Sigmoid colon (tissue), 6 donors: ENCODE measurements at regions not wholly inside any gene's neighbourhood (a gene's known extent, or its start where the extent isn't known, plus 50 kb on each side); places are given as distances from the start of the nearest gene placed in this dataset.

Source experiments
- DNase-seq: peaks from one replicate; pipeline ENCODE4 v3.0.0-alpha.2; 2019
- H3K27ac ChIP-seq, 4 donors: fragments of 200-600 bp; sonication (generic); one replicate each; pipeline ENCODE4 v1.5.1; 2016 to 2019; ENCODE audit warnings: mild to moderate bottlenecking in 1 of 4
- H3K27me3 ChIP-seq, 3 donors: fragments of 200-600 bp; sonication (generic); one replicate each; pipeline ENCODE4 v1.5.1; 2019; ENCODE audit warnings: mild to moderate bottlenecking in 1 of 3
- H3K36me3 ChIP-seq, 4 donors: fragments of 200-600 bp; sonication (generic); one replicate each; pipeline ENCODE4 v1.5.1; 2016 to 2019
- H3K4me1 ChIP-seq, 4 donors: fragments of 200-600 bp; sonication (generic); one replicate each; pipeline ENCODE4 v1.5.1; 2017 to 2019
- H3K4me3 ChIP-seq, 4 donors: fragments of 200-600 bp; sonication (generic); one replicate each; pipeline ENCODE4 v1.5.1; 2017 to 2019; ENCODE audit warnings: mild to moderate bottlenecking in 2 of 4, moderate library complexity in 1 of 4
- H3K9me3 ChIP-seq, 4 donors: fragments of 200-600 bp in 3 of 4; sonication (generic) in 3 of 4; one replicate each; pipeline versions ENCODE4 v1.5.1 to v1.6.1; 2013 to 2019
- CTCF ChIP-seq, 4 experiments: fragments of 450-650 bp in 3 of 4; fragments of 200-600 bp in 1 of 4; IDR thresholded peaks; one replicate each; pipeline ENCODE4 v1.5.1; 2016 to 2019; ENCODE audit warnings: antibody characterized with exemption in 4 of 4, mild to moderate bottlenecking in 3 of 4, moderate library complexity in 2 of 4
- EP300 ChIP-seq, 4 donors: sonication (generic); formaldehyde crosslinking; IDR thresholded peaks; one replicate each; pipeline ENCODE4 v1.6.1; 2017; ENCODE audit warnings: antibody characterized with exemption in 4 of 4
- POLR2A ChIP-seq, 2 donors: fragments of 450-650 bp; IDR thresholded peaks; one replicate each; pipeline ENCODE4 v1.6.1; 2016; ENCODE audit warnings: antibody characterized with exemption in 2 of 2, mild to moderate bottlenecking in 2 of 2, moderate library complexity in 2 of 2
- POLR2AphosphoS5 ChIP-seq, 4 donors: sonication (generic); formaldehyde crosslinking; IDR thresholded peaks; one replicate each; pipeline ENCODE4 v1.6.1; 2017; ENCODE audit warnings: antibody characterized with exemption in 4 of 4
- WGBS, 2 donors: extraction: QIAGEN DNeasy Blood & Tissue Kit; methylation state at CpG; one replicate each; pipeline ENCODE4 v1.1.7; 2013; 5-methylcytosine and 5-hydroxymethylcytosine counted together
- intact Hi-C: fragments of 100-400 bp; cut with DNase I; formaldehyde crosslinking; loops from one replicate; pipeline ENCODE4 v1.15.1; 2023
- donor health status: healthy with polysubstance abuse.
- donor health status: healthy.

DNA sequence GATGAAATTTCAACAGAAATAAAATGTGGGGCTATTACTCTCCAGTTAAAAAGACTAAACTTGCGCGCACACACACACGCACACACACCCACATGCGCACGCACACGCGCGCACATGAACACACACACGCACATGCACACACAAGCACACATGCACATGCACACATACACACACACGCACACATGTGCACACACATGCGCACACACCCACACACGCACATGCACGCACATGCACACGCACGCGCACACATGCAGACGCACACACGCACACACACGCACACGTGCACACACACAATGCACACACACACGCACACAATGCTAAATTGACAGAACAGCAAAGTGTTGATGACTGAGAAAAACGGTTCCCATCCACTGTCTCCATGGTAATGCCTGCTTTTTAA lies 754.1 kb downstream of the CBLN4 start:
- no peak for DNase-seq
- WGBS, 2 donors, result 96 to 97% methylated on average over 22 of the region's 22 CpGs
- no peak for TF ChIP-seq POLR2AphosphoS5 (IDR thresholded peaks at IDR 0.05)
- no peak for TF ChIP-seq POLR2A (IDR thresholded peaks at IDR 0.05)
- no peak for TF ChIP-seq CTCF (IDR thresholded peaks at IDR 0.05)
- no peak for TF ChIP-seq EP300 (IDR thresholded peaks at IDR 0.05)
- H3K9me3 ChIP-seq, result no peaks in the 10 kb centered on the region
- intact Hi-C loops, result no loop called here
- H3K27me3 ChIP-seq, result no peaks in the 10 kb centered on the region
- no peaks in the 10 kb centered on the region for H3K36me3 ChIP-seq
- peaks cover 0 to 30% (median 27%) of the 10 kb centered on the region in 4 donors for H3K4me1 ChIP-seq
- H3K4me3 ChIP-seq, result no peak overlapping the region
- H3K27ac ChIP-seq, result no peak overlapping the region

- H3K9me3 ChIP-seq, result no peaks in the 10 kb centered on the region
- intact Hi-C loops, result no loop called here
- DNase-seq, result no peak
- H3K36me3 ChIP-seq, result no peaks in the 10 kb centered on the region
- TF ChIP-seq EP300 (IDR thresholded peaks at IDR 0.05) (no peak), CTCF (IDR thresholded peaks at IDR 0.05) (no peak)
- no peak overlapping the region for H3K27ac ChIP-seq
- no peaks in the 10 kb centered on the region for H3K4me1 ChIP-seq
- H3K27me3 ChIP-seq, result no peaks in the 10 kb centered on the region
- H3K4me3 ChIP-seq, result no peak overlapping the region
Measured at GRCh38 chr20:55242853-55243252, 762.5 kb downstream of the CBLN4 start.

GRCh38 chr20:55239269-55239668 lies 763.9 kb downstream of the DOK5 start:
- no peaks in the 10 kb centered on the region for H3K9me3 ChIP-seq
- no peak for TF ChIP-seq POLR2A (IDR thresholded peaks at IDR 0.05)
- TF ChIP-seq POLR2AphosphoS5 (IDR thresholded peaks at IDR 0.05), result no peak
- no peak for TF ChIP-seq EP300 (IDR thresholded peaks at IDR 0.05)
- no peak for TF ChIP-seq CTCF (IDR thresholded peaks at IDR 0.05)
- H3K4me1 ChIP-seq, result no peaks in the 10 kb centered on the region
- 39 to 59% methylated on average over 1 of the region's 1 CpG for WGBS, 2 donors
- intact Hi-C loops, result no loop called here
- no peaks in the 10 kb centered on the region for H3K36me3 ChIP-seq
- no peak for DNase-seq
- H3K27ac ChIP-seq, result no peak overlapping the region
- no peaks in the 10 kb centered on the region for H3K27me3 ChIP-seq
- H3K4me3 ChIP-seq, result no peak overlapping the region

DNA sequence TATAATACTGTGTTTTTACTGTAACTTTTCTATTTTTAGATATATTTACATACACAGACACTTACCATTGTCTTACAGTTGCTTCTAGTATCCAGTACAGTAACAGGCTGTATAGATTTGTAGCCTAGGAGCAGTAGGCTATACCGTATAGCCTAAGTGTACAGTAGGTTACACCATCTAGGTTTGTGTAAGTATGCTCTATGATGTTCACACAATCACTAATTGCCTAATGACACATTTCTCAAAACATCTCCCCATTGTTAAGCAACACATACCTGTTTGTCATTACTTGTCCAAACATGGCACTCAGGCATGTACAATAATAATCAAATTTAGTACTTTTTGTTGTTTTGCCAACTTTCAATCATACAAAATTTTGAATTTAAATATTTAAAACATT lies 757.3 kb downstream of the DOK5 start:
- H3K9me3 ChIP-seq, result no peaks in the 10 kb centered on the region
- no peak for DNase-seq
- WGBS, 2 donors, result 89 to 95% methylated on average over 1 of the region's 1 CpG
- H3K27me3 ChIP-seq, result no peaks in the 10 kb centered on the region
- intact Hi-C loops, result no loop called here
- no peak overlapping the region for H3K27ac ChIP-seq
- H3K4me3 ChIP-seq, result no peak overlapping the region
- no peak for TF ChIP-seq CTCF (IDR thresholded peaks at IDR 0.05)
- H3K4me1 ChIP-seq, result no peaks in the 10 kb centered on the region
- no peaks in the 10 kb centered on the region for H3K36me3 ChIP-seq

DNA sequence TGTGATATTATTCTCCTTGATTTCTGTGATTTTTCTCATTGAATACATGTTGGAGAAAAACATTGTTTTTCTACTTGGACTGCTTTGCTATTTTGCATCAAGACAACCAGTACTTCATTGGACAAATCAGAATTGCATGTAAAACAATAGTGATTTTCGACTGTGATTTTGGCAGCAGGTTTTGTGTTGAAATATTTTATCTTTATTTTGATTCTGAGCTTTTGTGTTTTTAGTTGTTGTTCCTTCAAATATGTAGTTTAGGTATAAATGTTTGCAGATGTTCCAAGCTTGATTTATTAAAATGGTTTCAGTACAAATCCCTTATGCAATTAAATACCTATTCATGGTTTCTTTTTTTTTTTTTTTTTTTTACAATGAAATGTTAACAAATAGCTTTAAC lies 754.1 kb downstream of the DOK5 start:
- Histone ChIP-seq H3K4me1 (no peaks in the 10 kb centered on the region), H3K27me3 (no peaks in the 10 kb centered on the region), H3K36me3 (no peaks in the 10 kb centered on the region), H3K27ac (no peak overlapping the region), H3K4me3 (no peak overlapping the region), H3K9me3 (peaks cover 0 to 3% (median 1%) of the 10 kb centered on the region in 4 donors)
- TF ChIP-seq CTCF (IDR thresholded peaks at IDR 0.05), result no peak
- TF ChIP-seq EP300 (IDR thresholded peaks at IDR 0.05), result no peak
- no peak for TF ChIP-seq POLR2A (IDR thresholded peaks at IDR 0.05)
- no peak for TF ChIP-seq POLR2AphosphoS5 (IDR thresholded peaks at IDR 0.05)
- intact Hi-C loops, result no loop called here
- WGBS, 2 donors, result 66 to 75% methylated on average over 1 of the region's 1 CpG
- no peak for DNase-seq
